GM19025 (cell line): ENCODE measurements at regions not wholly inside any gene's neighbourhood (a gene's known extent, or its start where the extent isn't known, plus 50 kb on each side); places are given as distances from the start of the nearest gene placed in this dataset.
"Not testable (repeated sequence)": the region's sequence is repeated elsewhere in the genome, so short reads cannot be mapped to it uniquely, and the experiment has no call there.

ENCODE experiments used
- ATAC-seq: cut with Tn5 transposase; IDR thresholded peaks from one replicate; pipeline ENCODE4 v1.9.1; 2021; ENCODE audit warnings: mild to moderate bottlenecking, low read depth, moderate library complexity; ENCODE audit not compliant: unreplicated experiment

DNA sequence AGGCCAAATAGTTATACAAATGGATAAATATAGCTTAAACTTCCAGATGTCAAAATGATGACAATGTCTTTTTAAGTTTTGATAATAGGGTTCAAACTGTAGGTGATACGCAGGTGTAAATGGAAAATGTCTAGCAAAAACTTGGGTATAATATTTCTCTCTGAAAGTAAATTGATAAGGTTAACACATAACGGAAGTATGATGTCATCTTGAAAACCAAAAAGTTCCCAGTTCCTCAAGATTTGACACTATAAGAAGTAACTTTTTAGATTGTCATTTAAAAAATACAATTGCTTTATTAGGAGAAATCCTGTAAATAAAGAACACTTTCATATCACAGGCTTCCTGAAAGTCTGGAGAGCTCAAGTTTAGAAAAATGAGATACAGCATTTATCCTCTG is 483.4 kb downstream of the FRK start:
- no peak for ATAC-seq

DNA sequence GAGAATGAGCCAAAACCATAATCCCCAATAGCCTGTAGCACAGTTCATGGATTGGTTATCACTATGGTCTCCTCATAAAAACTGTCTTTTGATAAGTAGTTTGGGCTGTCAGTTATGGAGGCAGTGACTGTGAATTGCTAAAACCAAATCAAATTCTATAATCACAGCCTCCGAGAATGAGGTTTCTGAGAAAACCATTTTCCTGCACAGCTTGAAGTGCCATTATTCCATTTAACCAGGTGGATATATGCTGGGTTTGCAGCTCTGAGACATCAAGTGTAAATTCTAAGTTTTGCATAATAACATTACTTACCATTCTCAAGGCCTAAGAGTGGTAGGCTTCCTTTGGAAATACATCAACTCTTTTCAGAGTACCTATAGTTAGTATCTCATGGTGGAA is 485.4 kb downstream of the FRK start:
- ATAC-seq = no peak

DNA sequence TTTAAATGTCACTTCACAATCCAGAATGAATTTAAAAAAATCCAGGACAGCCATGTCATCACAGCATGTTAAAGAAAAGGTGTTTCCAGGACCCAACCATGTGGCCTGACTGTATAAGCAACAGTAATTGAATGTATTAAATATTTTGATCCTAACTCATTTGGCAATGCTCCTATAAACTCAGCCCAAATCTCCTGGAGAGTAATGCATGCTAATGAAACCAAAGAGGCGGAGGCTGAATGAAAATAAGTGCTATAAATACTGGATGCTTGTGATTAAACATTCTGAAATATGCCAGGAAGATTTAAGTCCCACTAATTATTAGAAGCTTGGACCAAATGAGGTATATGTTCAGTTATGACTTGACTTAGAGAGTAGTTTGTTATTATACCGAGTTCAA is 486.8 kb downstream of the FRK start:
- ATAC-seq = no peak

GRCh38 chr6:115570331-115570730 is 490.4 kb downstream of the FRK start:
- no peak for ATAC-seq

GRCh38 chr6:115554060-115554459 is 506.6 kb downstream of the FRK start:
- ATAC-seq = no peak

GRCh38 chr6:115551527-115551926 is 509.2 kb downstream of the FRK start:
- ATAC-seq = no peak

DNA sequence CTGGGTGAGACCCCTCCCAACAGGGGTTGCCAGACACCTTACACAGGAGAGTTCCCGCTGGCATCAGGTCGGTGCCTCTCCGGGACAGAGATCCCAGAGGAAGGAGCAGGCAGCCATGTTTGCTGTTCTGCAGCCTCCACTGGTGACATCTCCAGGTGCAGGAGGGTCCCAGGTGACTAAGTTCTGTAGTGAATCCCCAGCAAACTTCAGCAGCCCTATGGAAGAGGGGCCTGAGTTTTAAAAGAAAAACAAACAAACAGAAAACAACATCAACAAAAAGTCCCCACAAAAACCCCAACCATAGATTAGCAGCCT is 515.1 kb downstream of the FRK start:
- ATAC-seq = no peak

- no peak for ATAC-seq
Measured at GRCh38 chr6:115544765-115545671, 515.7 kb downstream of the FRK start.

GRCh38 chr6:115540077-115540869 is 520.4 kb downstream of the FRK start:
- no peak for ATAC-seq

DNA sequence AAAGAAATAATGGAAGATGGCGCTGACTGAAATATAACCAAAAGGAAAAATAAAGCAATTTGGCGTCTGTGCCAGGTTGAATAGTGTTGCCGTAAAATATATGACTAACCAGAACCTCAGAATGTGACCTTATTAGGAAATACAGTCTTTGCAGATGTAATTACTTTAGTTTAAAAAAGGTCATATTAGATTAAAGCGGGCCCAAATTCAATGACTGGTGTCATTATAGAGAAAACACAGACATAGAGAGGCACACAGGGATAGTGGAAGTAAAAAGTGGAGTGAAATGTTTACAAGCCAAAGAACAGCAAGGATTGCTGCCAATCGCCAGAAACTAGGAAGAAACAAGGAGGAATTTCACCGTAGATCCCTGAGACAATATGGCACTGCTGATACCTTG is 521.2 kb downstream of the FRK start:
- ATAC-seq = no peak

GRCh38 chr6:115524821-115525220 is 535.9 kb downstream of the FRK start:
- no peak for ATAC-seq

- ATAC-seq = not testable (repeated sequence)
Measured at GRCh38 chr6:115521747-115522146, 538.9 kb downstream of the FRK start.

- ATAC-seq = no peak
Measured at GRCh38 chr6:115514656-115515055, 546.0 kb downstream of the FRK start.

GRCh38 chr6:115512923-115513322 is 547.8 kb downstream of the FRK start:
- ATAC-seq = no peak

DNA sequence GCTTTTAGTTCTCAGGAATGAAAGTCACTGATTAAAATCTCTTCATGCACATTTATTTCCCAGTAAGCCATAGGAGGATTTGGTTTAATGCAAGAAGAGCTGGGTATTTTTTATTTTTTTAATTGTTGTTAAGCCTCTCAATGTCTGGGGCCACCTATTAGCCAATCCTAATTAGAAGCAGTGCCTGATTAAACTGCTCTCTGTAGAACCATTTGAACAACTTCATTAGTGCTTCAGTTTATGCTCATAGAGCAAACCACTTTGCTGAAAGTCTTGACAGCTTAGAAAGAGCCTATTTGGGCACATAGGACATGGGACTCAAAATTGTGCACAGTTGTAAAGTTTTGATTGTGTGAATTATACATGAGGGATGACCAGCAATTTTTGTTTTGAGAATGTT is 548.9 kb downstream of the FRK start:
- ATAC-seq = no peak

GRCh38 chr6:115502432-115502831 is 558.3 kb downstream of the FRK start:
- ATAC-seq = not testable (repeated sequence)

DNA sequence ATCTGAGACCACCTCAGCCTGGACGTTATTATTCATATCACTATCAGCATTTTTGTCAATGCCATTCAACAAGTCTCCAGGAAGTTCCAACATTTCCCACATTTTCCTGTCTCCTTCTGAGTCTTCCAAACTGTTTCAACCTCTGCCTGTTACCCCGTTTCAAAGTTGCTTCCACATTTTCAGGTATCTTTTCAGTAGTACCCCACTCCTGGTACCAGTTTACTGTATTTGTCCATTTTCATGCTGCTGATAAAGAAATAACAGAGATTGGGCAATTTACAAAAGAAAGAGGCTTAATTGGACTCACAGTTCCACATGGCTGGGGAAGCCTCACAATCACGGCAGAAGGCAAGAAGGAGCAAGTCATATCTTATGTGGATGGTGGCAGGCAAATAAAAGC is 565.5 kb downstream of the FRK start:
- ATAC-seq = no peak

DNA sequence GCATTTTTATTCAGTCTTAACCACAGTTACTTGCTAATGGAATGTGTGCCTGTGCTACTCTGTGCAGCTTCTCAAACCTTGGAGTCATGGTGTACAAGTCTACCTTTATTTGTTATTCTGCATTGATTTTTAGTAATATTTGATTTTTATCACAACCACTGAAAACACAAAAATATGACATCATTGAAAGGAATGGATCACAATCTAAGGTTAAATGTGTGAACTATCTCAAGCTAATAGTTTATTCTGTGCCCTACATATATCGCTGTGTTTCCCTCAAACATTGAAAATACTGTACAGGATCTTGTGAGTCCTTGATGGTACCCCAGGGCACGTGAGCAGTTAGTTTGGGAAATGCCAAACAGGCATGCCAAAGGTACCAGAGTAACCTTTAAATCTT is 573.4 kb downstream of the FRK start:
- ATAC-seq = no peak

GRCh38 chr6:115485400-115485799 is 575.3 kb downstream of the FRK start:
- no peak for ATAC-seq

- not testable (repeated sequence) for ATAC-seq
Measured at GRCh38 chr6:115480543-115480942, 580.1 kb downstream of the FRK start.

- ATAC-seq = no peak
Measured at GRCh38 chr6:115474443-115475041, 586.1 kb downstream of the FRK start.
